Dedifferentiated amniotic fluid mesenchymal stem cell (primary cell): ENCODE measurements at regions not wholly inside any gene's neighbourhood (a gene's known extent, or its start where the extent isn't known, plus 50 kb on each side); places are given as distances from the start of the nearest gene placed in this dataset.

Experiments
- DNase-seq: peaks from one replicate; pipeline ENCODE4 v3.0.0-alpha.2; 2016; ENCODE audit errors: extremely low spot score

GRCh38 chrX:5536261-5536660, 692.4 kb downstream of the NLGN4X start:
- DNase-seq = no peak

GRCh38 chrX:5528057-5528456, 700.6 kb downstream of the NLGN4X start:
- no peak for DNase-seq

- DNase-seq = no peak
Observed at GRCh38 chrX:5526191-5526590, 702.5 kb downstream of the NLGN4X start.

- DNase-seq = no peak
Observed at GRCh38 chrX:5490786-5491563, 737.7 kb downstream of the NLGN4X start.

- DNase-seq = no peak
Observed at GRCh38 chrX:5474282-5474681, 754.4 kb downstream of the NLGN4X start.

- DNase-seq = no peak
Observed at GRCh38 chrX:5458300-5458842, 770.3 kb downstream of the NLGN4X start.

- no peak for DNase-seq
Observed at GRCh38 chrX:5449323-5449722, 779.3 kb downstream of the NLGN4X start.

GRCh38 chrX:5431823-5432222, 796.8 kb downstream of the NLGN4X start:
- no peak for DNase-seq

- no peak for DNase-seq
Observed at GRCh38 chrX:5425119-5425518, 803.5 kb downstream of the NLGN4X start.

- DNase-seq = no peak
Observed at GRCh38 chrX:5417381-5417780, 811.3 kb downstream of the NLGN4X start.

- DNase-seq = no peak
Observed at GRCh38 chrX:5415738-5416137, 812.9 kb downstream of the NLGN4X start.

- no peak for DNase-seq
Observed at GRCh38 chrX:5409106-5409505, 819.6 kb downstream of the NLGN4X start.

GRCh38 chrX:5402461-5402860, 826.2 kb downstream of the NLGN4X start:
- DNase-seq = no peak

- no peak for DNase-seq
Observed at GRCh38 chrX:5399403-5399802, 829.3 kb downstream of the NLGN4X start.

GRCh38 chrX:5397409-5397808, 831.3 kb downstream of the NLGN4X start:
- DNase-seq = no peak

GRCh38 chrX:5390376-5390775, 838.3 kb downstream of the NLGN4X start:
- no peak for DNase-seq

GRCh38 chrX:5388087-5388486, 840.6 kb downstream of the NLGN4X start:
- no peak for DNase-seq

GRCh38 chrX:5380426-5380825, 848.2 kb downstream of the NLGN4X start:
- DNase-seq = no peak

- no peak for DNase-seq
Observed at GRCh38 chrX:5341902-5342301, 886.8 kb downstream of the NLGN4X start.

- no peak for DNase-seq
Observed at GRCh38 chrX:5337160-5337559, 891.5 kb downstream of the NLGN4X start.

GRCh38 chrX:5324546-5324945, 904.1 kb downstream of the NLGN4X start:
- no peak for DNase-seq

GRCh38 chrX:5314148-5314547, 914.5 kb downstream of the NLGN4X start:
- no peak for DNase-seq

GRCh38 chrX:5307416-5307815, 921.3 kb downstream of the NLGN4X start:
- DNase-seq = no peak

GRCh38 chrX:5306654-5307121, 922.0 kb downstream of the NLGN4X start:
- DNase-seq = no peak
